ENCODE measurements at regions not wholly inside any gene's neighbourhood (a gene's known extent, or its start where the extent isn't known, plus 50 kb on each side); places are given as distances from the start of the nearest gene placed in this dataset.

- TF ChIP-seq, protein P1, sequence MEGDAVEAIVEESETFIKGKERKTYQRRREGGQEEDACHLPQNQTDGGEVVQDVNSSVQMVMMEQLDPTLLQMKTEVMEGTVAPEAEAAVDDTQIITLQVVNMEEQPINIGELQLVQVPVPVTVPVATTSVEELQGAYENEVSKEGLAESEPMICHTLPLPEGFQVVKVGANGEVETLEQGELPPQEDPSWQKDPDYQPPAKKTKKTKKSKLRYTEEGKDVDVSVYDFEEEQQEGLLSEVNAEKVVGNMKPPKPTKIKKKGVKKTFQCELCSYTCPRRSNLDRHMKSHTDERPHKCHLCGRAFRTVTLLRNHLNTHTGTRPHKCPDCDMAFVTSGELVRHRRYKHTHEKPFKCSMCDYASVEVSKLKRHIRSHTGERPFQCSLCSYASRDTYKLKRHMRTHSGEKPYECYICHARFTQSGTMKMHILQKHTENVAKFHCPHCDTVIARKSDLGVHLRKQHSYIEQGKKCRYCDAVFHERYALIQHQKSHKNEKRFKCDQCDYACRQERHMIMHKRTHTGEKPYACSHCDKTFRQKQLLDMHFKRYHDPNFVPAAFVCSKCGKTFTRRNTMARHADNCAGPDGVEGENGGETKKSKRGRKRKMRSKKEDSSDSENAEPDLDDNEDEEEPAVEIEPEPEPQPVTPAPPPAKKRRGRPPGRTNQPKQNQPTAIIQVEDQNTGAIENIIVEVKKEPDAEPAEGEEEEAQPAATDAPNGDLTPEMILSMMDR (IDR thresholded peaks at IDR 0.05) = no peak
- no peak for TF ChIP-seq EZH2phosphoT487 (IDR thresholded peaks at IDR 0.05)
- no peak for TF ChIP-seq EZH2 (IDR thresholded peaks at IDR 0.05)
Observed at GRCh38 chr4:35912174-35912573, 332.1 kb downstream of the ARAP2 start.

All from neural progenitor cell (in vitro differentiated cells).